Thyroid gland (tissue), 4 donors: ENCODE measurements at regions not wholly inside any gene's neighbourhood (a gene's known extent, or its start where the extent isn't known, plus 50 kb on each side); places are given as distances from the start of the nearest gene placed in this dataset.

Experiments used
- DNase-seq, 2 donors: peaks; one replicate each; pipeline ENCODE4 v3.0.0-alpha.2; 2019
- H3K27ac ChIP-seq, 3 donors: fragments of 200-600 bp; sonication (generic); 1 replicate in 2 of 3; 2 replicates in 1 of 3; pipeline ENCODE4 v1.5.1; 2016 to 2019; ENCODE audit warnings: mild to moderate bottlenecking in 1 of 3, moderate library complexity in 1 of 3
- H3K27me3 ChIP-seq: fragments of 200-600 bp; sonication (generic); one replicate; pipeline ENCODE4 v1.5.1; 2019
- H3K36me3 ChIP-seq, 2 donors: fragments of 200-600 bp; sonication (generic); one replicate each; pipeline ENCODE4 v1.5.1; 2016 to 2019
- H3K4me1 ChIP-seq, 2 donors: fragments of 200-600 bp; sonication (generic); one replicate each; pipeline ENCODE4 v1.5.1; 2017 to 2019
- H3K4me3 ChIP-seq, 3 donors: fragments of 200-600 bp; sonication (generic); replicated peaks in 1 of 3; 1 replicate in 2 of 3; 2 replicates in 1 of 3; pipeline ENCODE4 v1.5.1; 2016; ENCODE audit warnings: mild to moderate bottlenecking in 1 of 3
- H3K9me3 ChIP-seq: fragments of 200-600 bp; sonication (generic); one replicate; pipeline ENCODE4 v1.5.1; 2017
- POLR2A ChIP-seq, 2 donors: fragments of 450-650 bp; IDR thresholded peaks; one replicate each; pipeline ENCODE4 v1.6.1; 2017; ENCODE audit warnings: antibody characterized with exemption in 2 of 2, mild to moderate bottlenecking in 2 of 2, moderate library complexity in 1 of 2
- WGBS, 2 donors: methylation state at CpG; one replicate each; pipeline ENCODE4 v1.1.5; 2017; 5-methylcytosine and 5-hydroxymethylcytosine counted together
- intact Hi-C: fragments of 100-400 bp; cut with DNase I; formaldehyde crosslinking; loops from one replicate; pipeline ENCODE4 v1.15.1; 2023
- TF ChIP-seq, protein P1 (sequence below), 6 experiments: fragments of 200-600 bp in 3 of 6; fragments of 450-650 bp in 3 of 6; sonication (generic) in 3 of 6; IDR thresholded peaks; one replicate each; pipeline ENCODE4 v1.5.1; 2016 to 2019; ENCODE audit warnings: antibody characterized with exemption in 6 of 6, mild to moderate bottlenecking in 2 of 6, inconsistent platforms in 1 of 6, moderate library complexity in 1 of 6

DNA sequence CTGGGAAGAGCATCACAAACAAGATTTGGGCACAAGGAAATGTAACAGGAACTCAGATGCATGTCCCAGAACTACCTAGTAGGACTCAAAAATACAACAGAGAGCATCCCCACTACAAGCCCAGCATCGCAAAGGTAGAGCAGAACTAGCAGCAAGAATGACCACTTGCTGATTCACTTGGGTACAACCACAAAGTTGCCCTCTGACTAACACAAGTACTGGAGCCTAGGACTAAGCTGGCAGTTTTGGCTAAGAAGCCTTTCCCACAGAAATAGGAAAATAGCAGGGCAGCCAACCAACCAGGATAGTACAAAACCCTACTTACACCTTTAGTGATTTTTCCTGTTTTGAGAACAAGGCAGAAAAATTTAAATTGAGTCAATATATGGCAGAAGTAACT, 193.8 kb downstream of the PAX3 start:
- H3K36me3 ChIP-seq, result no peaks in the 10 kb centered on the region
- TF ChIP-seq, protein P1, sequence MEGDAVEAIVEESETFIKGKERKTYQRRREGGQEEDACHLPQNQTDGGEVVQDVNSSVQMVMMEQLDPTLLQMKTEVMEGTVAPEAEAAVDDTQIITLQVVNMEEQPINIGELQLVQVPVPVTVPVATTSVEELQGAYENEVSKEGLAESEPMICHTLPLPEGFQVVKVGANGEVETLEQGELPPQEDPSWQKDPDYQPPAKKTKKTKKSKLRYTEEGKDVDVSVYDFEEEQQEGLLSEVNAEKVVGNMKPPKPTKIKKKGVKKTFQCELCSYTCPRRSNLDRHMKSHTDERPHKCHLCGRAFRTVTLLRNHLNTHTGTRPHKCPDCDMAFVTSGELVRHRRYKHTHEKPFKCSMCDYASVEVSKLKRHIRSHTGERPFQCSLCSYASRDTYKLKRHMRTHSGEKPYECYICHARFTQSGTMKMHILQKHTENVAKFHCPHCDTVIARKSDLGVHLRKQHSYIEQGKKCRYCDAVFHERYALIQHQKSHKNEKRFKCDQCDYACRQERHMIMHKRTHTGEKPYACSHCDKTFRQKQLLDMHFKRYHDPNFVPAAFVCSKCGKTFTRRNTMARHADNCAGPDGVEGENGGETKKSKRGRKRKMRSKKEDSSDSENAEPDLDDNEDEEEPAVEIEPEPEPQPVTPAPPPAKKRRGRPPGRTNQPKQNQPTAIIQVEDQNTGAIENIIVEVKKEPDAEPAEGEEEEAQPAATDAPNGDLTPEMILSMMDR (IDR thresholded peaks at IDR 0.05), result no peak
- TF ChIP-seq POLR2A (IDR thresholded peaks at IDR 0.05), result no peak
- H3K27ac ChIP-seq, result no peak overlapping the region
- intact Hi-C loops, result no loop called here
- DNase-seq, result no peak
- H3K9me3 ChIP-seq, result no peaks in the 10 kb centered on the region
- WGBS, 2 donors, result 88 to 94% methylated on average over 1 of the region's 1 CpG
- no peak overlapping the region for H3K4me3 ChIP-seq
- H3K4me1 ChIP-seq, result no peaks in the 10 kb centered on the region
- H3K27me3 ChIP-seq, result no peaks in the 10 kb centered on the region

- intact Hi-C loops, result no loop called here
- Histone ChIP-seq H3K27ac (no peak overlapping the region), H3K4me3 (no peak overlapping the region), H3K27me3 (no peaks in the 10 kb centered on the region), H3K36me3 (no peaks in the 10 kb centered on the region), H3K4me1 (no peaks in the 10 kb centered on the region), H3K9me3 (no peaks in the 10 kb centered on the region)
- DNase-seq, result no peak
- 29 to 41% methylated on average over 4 of the region's 4 CpGs for WGBS, 2 donors
- TF ChIP-seq, protein P1 (IDR thresholded peaks at IDR 0.05), result no peak
- TF ChIP-seq POLR2A (IDR thresholded peaks at IDR 0.05), result no peak
Observed at GRCh38 chr2:222102575-222103349, 196.0 kb downstream of the PAX3 start.

DNA sequence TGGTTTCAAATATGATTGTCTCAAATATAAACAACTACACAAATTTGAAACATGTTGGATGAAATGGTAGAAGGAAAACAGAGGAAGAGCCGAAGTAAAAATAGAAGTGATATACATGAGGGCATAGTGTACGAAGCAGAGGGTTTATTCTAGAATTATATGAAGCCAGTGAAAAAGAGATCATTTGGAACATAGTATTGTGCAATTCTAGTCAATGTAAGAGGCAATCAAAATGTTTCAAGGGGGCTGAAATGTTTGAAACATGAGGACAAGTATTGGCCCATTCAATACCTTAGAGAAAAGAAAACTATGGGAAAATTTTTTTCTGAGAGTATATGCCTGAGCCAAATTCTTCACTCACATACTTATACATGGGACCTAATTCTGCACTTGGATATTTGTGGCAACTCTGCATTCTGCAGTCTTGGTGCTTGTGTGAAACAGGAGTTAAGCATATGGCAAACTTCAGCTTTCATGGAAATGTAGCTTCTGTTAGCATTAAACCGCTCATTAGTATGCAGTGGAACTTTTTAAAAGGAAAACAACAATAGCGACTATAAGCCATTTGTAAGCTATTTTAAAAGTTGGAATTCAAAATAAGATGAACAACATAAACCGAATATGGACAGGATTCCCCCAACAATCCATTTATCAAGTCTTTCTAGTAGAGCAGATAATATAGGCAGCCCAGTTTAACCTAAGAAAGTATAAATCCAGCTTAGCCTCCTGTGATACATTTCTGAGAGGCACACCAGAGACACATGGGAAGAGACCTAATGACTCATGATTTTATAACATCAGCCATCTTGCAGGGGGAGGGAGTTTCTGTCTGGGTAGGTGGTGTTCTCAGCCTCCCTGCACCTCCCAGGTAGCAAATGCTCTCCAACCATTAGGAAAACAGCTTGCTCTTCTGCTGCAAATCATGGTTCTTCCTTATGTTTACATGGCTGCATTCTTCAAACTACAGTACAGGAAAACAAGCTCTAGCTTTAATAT, 197.8 kb downstream of the PAX3 start:
- TF ChIP-seq, protein P1 (IDR thresholded peaks at IDR 0.05), result no peak
- no peak for TF ChIP-seq POLR2A (IDR thresholded peaks at IDR 0.05)
- Histone ChIP-seq H3K4me3 (no peak overlapping the region), H3K27me3 (no peaks in the 10 kb centered on the region), H3K9me3 (no peaks in the 10 kb centered on the region), H3K27ac (no peak overlapping the region), H3K4me1 (no peaks in the 10 kb centered on the region), H3K36me3 (no peaks in the 10 kb centered on the region)
- WGBS, 2 donors, result 64 to 86% methylated on average over 5 of the region's 5 CpGs
- intact Hi-C loops, result no loop called here
- DNase-seq, result no peak

- no peak for DNase-seq
- H3K4me1 ChIP-seq, result no peaks in the 10 kb centered on the region
- H3K27ac ChIP-seq, result no peak overlapping the region
- no peaks in the 10 kb centered on the region for H3K9me3 ChIP-seq
- H3K36me3 ChIP-seq, result no peaks in the 10 kb centered on the region
- intact Hi-C loops, result no loop called here
- TF ChIP-seq, protein P1 (IDR thresholded peaks at IDR 0.05), result no peak
- no peaks in the 10 kb centered on the region for H3K27me3 ChIP-seq
- no peak overlapping the region for H3K4me3 ChIP-seq
- 62 to 72% methylated on average over 2 of the region's 2 CpGs for WGBS, 2 donors
Observed at GRCh38 chr2:222088561-222088960, 210.2 kb downstream of the PAX3 start.

DNA sequence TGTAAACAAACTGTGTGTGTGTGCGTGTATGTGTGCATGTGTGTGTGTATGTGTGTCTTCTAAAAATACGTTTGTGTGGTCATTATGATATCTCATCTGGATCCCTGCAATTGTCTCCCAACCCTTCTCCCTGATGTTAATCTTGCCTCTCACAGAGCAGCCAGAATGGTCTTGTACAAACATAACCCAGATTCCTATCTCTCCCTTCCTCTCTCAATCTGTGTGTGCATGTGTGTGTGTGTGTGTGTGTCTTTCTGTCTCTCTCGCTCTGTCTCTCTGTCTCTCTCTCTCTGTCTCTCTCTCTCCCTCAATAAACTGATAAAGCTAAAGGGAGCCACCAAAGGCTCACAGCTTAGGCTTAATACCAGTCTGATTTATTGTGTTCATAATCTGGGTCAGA, 210.8 kb downstream of the PAX3 start:
- no peaks in the 10 kb centered on the region for H3K9me3 ChIP-seq
- H3K4me3 ChIP-seq, result no peak overlapping the region
- intact Hi-C loops, result no loop called here
- no peak for DNase-seq
- TF ChIP-seq, protein P1 (IDR thresholded peaks at IDR 0.05), result no peak
- no peak for TF ChIP-seq POLR2A (IDR thresholded peaks at IDR 0.05)
- H3K27me3 ChIP-seq, result no peaks in the 10 kb centered on the region
- H3K36me3 ChIP-seq, result no peaks in the 10 kb centered on the region
- H3K27ac ChIP-seq, result no peak overlapping the region
- H3K4me1 ChIP-seq, result no peaks in the 10 kb centered on the region
- WGBS, 2 donors, result 64 to 66% methylated on average over 3 of the region's 3 CpGs
